Loucy (cell line): ENCODE measurements at regions not wholly inside any gene's neighbourhood (a gene's known extent, or its start where the extent isn't known, plus 50 kb on each side); places are given as distances from the start of the nearest gene placed in this dataset.

Source experiments
- CTCF ChIP-seq: fragments of 200-600 bp; sonication (generic); conservative IDR thresholded peaks from 2 replicates; pipeline ENCODE4 v1.5.1; 2014; ENCODE audit warnings: mild to moderate bottlenecking, antibody characterized with exemption, low read length
- EZH2phosphoT487 ChIP-seq: fragments of 200-600 bp; IDR thresholded peaks from 2 replicates; pipeline ENCODE4 v1.6.1; 2018; ENCODE audit warnings: antibody characterized with exemption, mild to moderate bottlenecking, moderate library complexity, borderline replicate concordance

GRCh38 chr13:60869225-60869624 lies 472.2 kb downstream of the TDRD3 start:
- no peak for TF ChIP-seq CTCF
- no peak for TF ChIP-seq EZH2phosphoT487
